HFFc6 (cell line): ENCODE measurements at regions not wholly inside any gene's neighbourhood (a gene's known extent, or its start where the extent isn't known, plus 50 kb on each side); places are given as distances from the start of the nearest gene placed in this dataset.

Source experiments
- DNase-seq: peaks from one replicate; pipeline ENCODE4 v3.0.0-alpha.2; 2018
- H3K27ac Mint-ChIP-seq: 2 replicates; pipeline ENCODE4 v1.8.0; 2020; ENCODE audit warnings: mild to moderate bottlenecking, mixed read lengths
- H3K27me3 Mint-ChIP-seq: 2 replicates; pipeline ENCODE4 v1.8.0; 2021; ENCODE audit warnings: mild to moderate bottlenecking, moderate library complexity, mixed read lengths; ENCODE audit not compliant: insufficient read depth
- H3K36me3 Mint-ChIP-seq: 2 replicates; pipeline ENCODE4 v1.8.0; 2021; ENCODE audit warnings: low read depth, mixed read lengths
- H3K4me1 Mint-ChIP-seq: 2 replicates; pipeline ENCODE4 v1.8.0; 2020; ENCODE audit warnings: low read depth, mixed read lengths
- H3K4me3 Mint-ChIP-seq: 2 replicates; pipeline ENCODE4 v1.8.0; 2020; ENCODE audit warnings: mild to moderate bottlenecking, moderate library complexity, mixed read lengths
- H3K9me3 Mint-ChIP-seq: 2 replicates; pipeline ENCODE4 v1.8.0; 2020; ENCODE audit warnings: mild to moderate bottlenecking, mixed read lengths
- TF ChIP-seq, protein P1 (sequence below): fragments of 200-600 bp; sonication (generic); IDR thresholded peaks from 2 replicates; pipeline ENCODE4 v1.5.0; 2021; ENCODE audit warnings: antibody characterized with exemption, mild to moderate bottlenecking

DNA sequence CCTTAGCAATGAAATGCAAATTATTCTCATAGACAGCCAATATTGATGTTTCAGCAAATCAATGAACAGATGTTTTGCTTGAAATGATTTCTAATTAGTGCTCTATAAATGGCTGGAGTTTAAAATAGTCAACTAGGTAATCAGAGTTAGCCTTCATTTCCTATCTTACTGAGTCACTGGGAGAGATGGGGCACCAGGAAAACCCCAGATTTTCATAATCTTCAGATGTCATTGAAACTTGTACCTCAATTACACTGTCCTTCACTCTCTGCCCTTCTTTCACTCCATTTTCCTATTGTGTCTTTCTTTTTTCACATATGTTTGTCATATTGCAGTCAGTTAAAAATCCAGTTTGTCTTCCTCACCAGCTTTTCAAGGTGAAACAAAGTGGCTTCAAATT, 92.7 kb downstream of the C12orf75 start:
- no peak overlapping the region for H3K27ac Mint-ChIP-seq
- H3K27me3 Mint-ChIP-seq: no peaks in the 10 kb centered on the region
- DNase-seq: no peak
- H3K4me1 Mint-ChIP-seq: peaks cover 65% of the 10 kb centered on the region
- H3K9me3 Mint-ChIP-seq: no peaks in the 10 kb centered on the region
- H3K36me3 Mint-ChIP-seq: peaks cover 22% of the 10 kb centered on the region
- no peak overlapping the region for H3K4me3 Mint-ChIP-seq
- TF ChIP-seq, protein P1, sequence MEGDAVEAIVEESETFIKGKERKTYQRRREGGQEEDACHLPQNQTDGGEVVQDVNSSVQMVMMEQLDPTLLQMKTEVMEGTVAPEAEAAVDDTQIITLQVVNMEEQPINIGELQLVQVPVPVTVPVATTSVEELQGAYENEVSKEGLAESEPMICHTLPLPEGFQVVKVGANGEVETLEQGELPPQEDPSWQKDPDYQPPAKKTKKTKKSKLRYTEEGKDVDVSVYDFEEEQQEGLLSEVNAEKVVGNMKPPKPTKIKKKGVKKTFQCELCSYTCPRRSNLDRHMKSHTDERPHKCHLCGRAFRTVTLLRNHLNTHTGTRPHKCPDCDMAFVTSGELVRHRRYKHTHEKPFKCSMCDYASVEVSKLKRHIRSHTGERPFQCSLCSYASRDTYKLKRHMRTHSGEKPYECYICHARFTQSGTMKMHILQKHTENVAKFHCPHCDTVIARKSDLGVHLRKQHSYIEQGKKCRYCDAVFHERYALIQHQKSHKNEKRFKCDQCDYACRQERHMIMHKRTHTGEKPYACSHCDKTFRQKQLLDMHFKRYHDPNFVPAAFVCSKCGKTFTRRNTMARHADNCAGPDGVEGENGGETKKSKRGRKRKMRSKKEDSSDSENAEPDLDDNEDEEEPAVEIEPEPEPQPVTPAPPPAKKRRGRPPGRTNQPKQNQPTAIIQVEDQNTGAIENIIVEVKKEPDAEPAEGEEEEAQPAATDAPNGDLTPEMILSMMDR: no peak

- Mint-ChIP-seq H3K4me1 (peaks cover 65% of the 10 kb centered on the region), H3K9me3 (no peaks in the 10 kb centered on the region), H3K27ac (no peak overlapping the region), H3K36me3 (peaks cover 24% of the 10 kb centered on the region), H3K4me3 (no peak overlapping the region), H3K27me3 (no peaks in the 10 kb centered on the region)
- TF ChIP-seq, protein P1: no peak
- no peak for DNase-seq
Observed at GRCh38 chr12:105423921-105424320, 93.4 kb downstream of the C12orf75 start.

GRCh38 chr12:105425254-105426174, 95.0 kb downstream of the C12orf75 start:
- no peaks in the 10 kb centered on the region for H3K27me3 Mint-ChIP-seq
- peaks cover 24% of the 10 kb centered on the region for H3K36me3 Mint-ChIP-seq
- H3K4me3 Mint-ChIP-seq: no peak overlapping the region
- H3K9me3 Mint-ChIP-seq: no peaks in the 10 kb centered on the region
- TF ChIP-seq, protein P1: no peak
- no peak for DNase-seq
- H3K27ac Mint-ChIP-seq: no peak overlapping the region
- H3K4me1 Mint-ChIP-seq: peaks cover 52% of the 10 kb centered on the region

DNA sequence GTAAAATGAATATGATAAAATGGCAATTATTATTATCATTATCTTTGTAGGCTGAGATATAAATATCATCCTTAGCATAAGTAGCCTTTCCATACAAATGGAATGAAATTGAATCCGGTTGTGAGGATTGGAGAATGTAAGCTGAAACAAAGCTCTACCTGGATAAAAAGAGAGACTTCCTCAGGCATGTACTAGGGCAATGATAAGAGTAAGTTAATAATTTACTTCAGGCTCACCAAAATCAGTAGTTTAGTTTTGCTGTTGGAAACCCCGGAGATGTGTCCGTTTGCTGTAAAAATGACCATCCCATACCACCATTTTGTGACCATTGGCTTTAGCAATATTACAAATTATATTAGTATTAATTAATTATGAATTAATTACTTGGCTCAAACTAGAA, 96.3 kb downstream of the C12orf75 start:
- no peak for DNase-seq
- H3K4me3 Mint-ChIP-seq: no peak overlapping the region
- no peaks in the 10 kb centered on the region for H3K9me3 Mint-ChIP-seq
- no peaks in the 10 kb centered on the region for H3K27me3 Mint-ChIP-seq
- H3K27ac Mint-ChIP-seq: no peak overlapping the region
- H3K4me1 Mint-ChIP-seq: peaks cover 49% of the 10 kb centered on the region
- H3K36me3 Mint-ChIP-seq: peaks cover 24% of the 10 kb centered on the region
- TF ChIP-seq, protein P1: no peak

DNA sequence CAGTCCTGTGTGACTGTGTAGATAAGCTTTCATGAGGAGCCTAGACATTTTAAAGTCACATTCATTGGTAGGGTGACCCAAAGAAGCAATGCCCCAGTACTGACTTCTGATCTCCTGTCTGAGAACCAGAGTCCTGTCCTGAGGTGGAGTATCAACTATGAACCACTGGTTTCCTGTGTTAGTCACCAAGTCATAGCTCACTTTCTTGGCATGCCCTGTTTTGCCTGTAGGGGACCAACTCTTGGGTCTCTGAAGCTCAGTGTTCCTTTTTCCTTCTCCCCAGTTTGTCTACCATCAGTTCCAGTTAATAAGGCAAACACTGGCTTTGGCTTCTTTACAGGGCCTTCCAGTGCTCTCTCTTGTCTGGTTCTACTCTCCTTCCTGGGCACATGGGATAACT, 97.4 kb downstream of the C12orf75 start:
- no peak overlapping the region for H3K4me3 Mint-ChIP-seq
- H3K9me3 Mint-ChIP-seq: no peaks in the 10 kb centered on the region
- TF ChIP-seq, protein P1: peak; percentile 58
- H3K27ac Mint-ChIP-seq: peak overlapping the region; percentile 47
- H3K36me3 Mint-ChIP-seq: peaks cover 24% of the 10 kb centered on the region
- no peaks in the 10 kb centered on the region for H3K27me3 Mint-ChIP-seq
- no peak for DNase-seq
- peaks cover 47% of the 10 kb centered on the region for H3K4me1 Mint-ChIP-seq
